ENCODE measurements at regions not wholly inside any gene's neighbourhood (a gene's known extent, or its start where the extent isn't known, plus 50 kb on each side); places are given as distances from the start of the nearest gene placed in this dataset.
"Not testable (repeated sequence)": the region's sequence is repeated elsewhere in the genome, so short reads cannot be mapped to it uniquely, and the experiment has no call there.

DNA sequence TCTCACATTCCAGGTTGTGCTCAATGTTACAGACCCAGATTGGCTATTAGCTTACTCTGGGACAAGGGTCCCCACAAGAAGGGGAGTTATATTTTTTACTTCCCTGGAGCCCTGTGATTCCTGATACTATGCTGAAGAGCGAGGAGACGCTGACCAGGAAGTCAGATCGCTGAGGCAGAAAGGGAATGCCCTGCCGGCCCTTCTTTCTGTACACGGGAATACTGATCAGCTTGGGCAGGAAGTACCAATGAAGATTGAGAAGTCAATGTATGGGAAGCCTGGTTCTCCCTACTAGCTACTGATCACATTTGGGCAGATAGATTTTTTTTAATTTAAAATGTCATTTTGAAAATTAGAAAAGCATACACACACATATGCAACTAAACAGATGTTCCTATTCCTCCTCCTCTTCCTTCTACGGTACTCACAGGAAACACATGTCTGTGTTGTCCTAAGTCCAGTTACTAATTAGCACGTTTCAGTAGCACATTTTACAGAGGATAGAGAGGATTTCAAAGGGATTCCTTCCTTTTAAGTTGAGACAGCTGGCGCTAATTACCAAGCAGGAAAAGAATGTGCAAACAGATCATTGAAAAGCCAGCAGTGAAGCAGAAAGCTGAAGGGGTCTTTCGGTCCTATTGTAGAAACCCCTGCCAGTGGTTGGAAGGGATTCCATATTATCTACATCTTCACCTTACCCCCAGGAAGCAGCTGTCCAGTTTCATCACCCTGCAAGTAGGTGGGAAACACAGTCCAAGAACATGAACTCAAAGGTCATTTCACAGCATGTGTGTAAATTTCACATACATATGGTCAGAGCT is 292.4 kb downstream of the DUSP6 start:
- TF ChIP-seq, protein P1, sequence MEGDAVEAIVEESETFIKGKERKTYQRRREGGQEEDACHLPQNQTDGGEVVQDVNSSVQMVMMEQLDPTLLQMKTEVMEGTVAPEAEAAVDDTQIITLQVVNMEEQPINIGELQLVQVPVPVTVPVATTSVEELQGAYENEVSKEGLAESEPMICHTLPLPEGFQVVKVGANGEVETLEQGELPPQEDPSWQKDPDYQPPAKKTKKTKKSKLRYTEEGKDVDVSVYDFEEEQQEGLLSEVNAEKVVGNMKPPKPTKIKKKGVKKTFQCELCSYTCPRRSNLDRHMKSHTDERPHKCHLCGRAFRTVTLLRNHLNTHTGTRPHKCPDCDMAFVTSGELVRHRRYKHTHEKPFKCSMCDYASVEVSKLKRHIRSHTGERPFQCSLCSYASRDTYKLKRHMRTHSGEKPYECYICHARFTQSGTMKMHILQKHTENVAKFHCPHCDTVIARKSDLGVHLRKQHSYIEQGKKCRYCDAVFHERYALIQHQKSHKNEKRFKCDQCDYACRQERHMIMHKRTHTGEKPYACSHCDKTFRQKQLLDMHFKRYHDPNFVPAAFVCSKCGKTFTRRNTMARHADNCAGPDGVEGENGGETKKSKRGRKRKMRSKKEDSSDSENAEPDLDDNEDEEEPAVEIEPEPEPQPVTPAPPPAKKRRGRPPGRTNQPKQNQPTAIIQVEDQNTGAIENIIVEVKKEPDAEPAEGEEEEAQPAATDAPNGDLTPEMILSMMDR (IDR thresholded peaks at IDR 0.05; ENCODE audit: low read depth, low read length, missing control alignments) = no peak
- in situ Hi-C loops (cut with HindIII; ENCODE audit: low sequenced_read_pairs) = no loop called here
- peak; percentile 49 for DNase-seq (ENCODE audit: low read depth)
- H3K4me3 ChIP-seq (ENCODE audit: low read depth, low read length) = no peak overlapping the region

DNA sequence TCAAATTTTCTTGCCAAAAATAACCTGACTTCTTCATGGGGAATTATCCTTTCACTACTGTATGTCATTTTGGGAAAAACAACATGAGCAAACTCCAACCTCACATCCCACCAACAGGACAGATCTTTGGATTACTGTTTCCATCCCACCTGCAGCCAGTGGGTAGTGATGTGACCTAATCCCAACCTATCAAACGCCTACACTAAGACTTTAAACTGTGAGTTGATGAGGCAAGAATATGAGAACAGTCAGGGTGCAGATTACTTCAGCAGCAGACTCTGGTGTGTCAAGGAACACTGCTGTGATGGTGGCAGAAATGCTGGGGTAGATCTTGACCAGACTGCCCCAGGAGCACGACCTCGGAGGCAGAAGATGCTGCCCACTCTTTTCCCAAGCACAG is 293.2 kb downstream of the DUSP6 start:
- no peak for DNase-seq (ENCODE audit: low read depth)
- H3K4me3 ChIP-seq (ENCODE audit: low read depth, low read length) = no peak overlapping the region
- in situ Hi-C loops (cut with HindIII; ENCODE audit: low sequenced_read_pairs) = no loop called here
- TF ChIP-seq, protein P1 (IDR thresholded peaks at IDR 0.05; ENCODE audit: low read depth, low read length, missing control alignments) = no peak

DNA sequence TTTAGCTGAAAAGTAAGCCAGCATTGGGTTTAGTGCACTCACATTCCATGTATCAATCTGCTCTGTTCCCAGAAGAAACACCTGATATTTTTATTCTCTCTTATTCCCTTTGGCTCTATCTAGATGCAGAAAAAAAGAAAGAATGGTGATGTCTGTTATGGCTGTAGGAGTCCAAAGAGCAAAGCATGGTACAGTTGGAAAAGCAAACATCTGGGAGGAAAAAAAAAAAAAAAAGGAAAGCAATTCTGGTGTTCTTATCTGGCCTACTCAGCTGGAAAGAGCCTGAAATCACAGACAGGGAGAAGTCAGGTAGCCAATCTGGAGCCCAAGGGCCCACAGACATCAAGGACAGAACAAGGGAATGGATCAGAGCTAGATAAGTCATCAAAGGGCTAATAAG is 293.9 kb downstream of the DUSP6 start:
- no peak for DNase-seq (ENCODE audit: low read depth)
- TF ChIP-seq, protein P1 (IDR thresholded peaks at IDR 0.05; ENCODE audit: low read depth, low read length, missing control alignments) = no peak
- H3K4me3 ChIP-seq (ENCODE audit: low read depth, low read length) = no peak overlapping the region
- in situ Hi-C loops (cut with HindIII; ENCODE audit: low sequenced_read_pairs) = no loop called here

DNA sequence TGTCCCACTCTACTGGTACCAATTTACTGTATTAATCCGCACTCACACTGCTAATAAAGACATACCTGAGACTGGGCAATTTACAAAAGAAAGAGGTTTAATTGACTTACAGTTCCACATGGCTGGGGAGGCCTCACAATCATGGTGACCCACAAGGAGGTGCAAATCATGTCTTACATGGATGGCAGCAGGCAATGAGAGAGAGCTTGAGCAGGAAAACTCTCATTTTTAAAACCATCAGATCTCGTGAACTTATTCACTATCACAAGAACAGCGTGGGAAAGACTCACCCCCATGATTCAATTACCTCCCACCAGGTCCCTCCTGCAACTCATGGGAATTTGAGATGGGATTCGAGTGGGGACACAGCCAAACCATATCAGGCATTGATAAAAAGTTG is 298.5 kb downstream of the DUSP6 start:
- in situ Hi-C loops (cut with HindIII; ENCODE audit: low sequenced_read_pairs); DNase-seq (ENCODE audit: low read depth); H3K4me3 ChIP-seq (ENCODE audit: low read depth, low read length): not testable (repeated sequence)

DNA sequence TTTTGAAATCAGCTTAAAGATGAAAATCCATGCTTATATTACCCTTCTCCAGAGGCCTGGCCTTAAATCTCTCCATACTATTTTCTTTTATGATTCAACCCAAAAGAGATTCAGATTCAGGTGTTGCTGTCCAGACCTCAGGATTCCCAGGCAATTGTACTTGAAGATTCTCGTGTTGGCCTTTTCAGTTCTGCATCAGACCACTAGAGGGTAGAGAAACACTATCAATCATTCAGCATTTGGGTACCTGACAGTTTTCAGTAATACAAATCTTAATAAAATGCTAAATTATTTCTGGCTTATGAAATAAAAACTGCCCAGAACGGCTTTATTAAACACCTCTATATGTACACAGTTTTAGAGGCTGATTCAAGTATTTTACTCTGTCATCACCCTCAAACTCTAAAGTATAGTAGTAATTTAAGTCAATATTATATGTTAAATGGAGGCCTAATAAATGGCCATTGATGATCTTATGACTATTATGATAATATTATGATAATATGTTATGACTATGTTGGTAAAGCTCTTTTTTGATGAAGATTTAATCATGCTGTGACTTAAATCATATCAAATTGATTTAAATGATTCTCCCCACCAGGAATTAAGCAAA is 301.1 kb downstream of the DUSP6 start:
- TF ChIP-seq, protein P1 (IDR thresholded peaks at IDR 0.05; ENCODE audit: low read depth, low read length, missing control alignments) = peak; percentile 88
- in situ Hi-C loops (cut with HindIII; ENCODE audit: low sequenced_read_pairs) = no loop called here
- H3K4me3 ChIP-seq (ENCODE audit: low read depth, low read length) = no peak overlapping the region
- DNase-seq (ENCODE audit: low read depth) = peak; percentile 64

DNA sequence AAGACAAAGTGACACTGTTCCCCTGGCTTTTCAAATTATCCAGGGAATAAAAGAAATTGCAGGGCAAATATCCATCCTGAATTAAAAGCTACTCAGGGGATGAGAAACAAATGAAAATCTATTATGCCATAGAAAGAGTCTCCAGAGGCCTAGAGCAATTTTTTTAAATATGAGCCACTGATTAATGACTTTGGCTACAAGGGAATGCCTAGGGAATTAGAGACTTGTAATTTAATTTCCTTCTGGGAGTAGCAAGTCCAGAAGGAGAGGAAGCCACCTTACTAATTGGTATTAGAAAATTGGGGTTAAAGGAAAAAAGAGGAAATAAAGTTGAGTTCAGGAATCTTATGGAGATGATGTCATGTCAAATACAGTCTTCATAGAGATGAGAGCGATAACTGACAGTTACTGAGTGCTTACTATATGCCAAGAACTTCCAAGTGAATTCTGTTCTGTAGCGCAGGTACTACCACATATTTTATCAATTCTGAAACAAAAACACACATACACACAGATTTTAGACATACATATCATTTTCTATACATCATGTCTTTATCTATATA is 304.4 kb downstream of the DUSP6 start:
- TF ChIP-seq, protein P1 (IDR thresholded peaks at IDR 0.05; ENCODE audit: low read depth, low read length, missing control alignments) = no peak
- DNase-seq (ENCODE audit: low read depth) = no peak
- H3K4me3 ChIP-seq (ENCODE audit: low read depth, low read length) = no peak overlapping the region
- in situ Hi-C loops (cut with HindIII; ENCODE audit: low sequenced_read_pairs) = loop anchor here (10.0 kb wide), 1 partner anchor 417 kb away; no protein-coding TSS in a partner anchor

DNA sequence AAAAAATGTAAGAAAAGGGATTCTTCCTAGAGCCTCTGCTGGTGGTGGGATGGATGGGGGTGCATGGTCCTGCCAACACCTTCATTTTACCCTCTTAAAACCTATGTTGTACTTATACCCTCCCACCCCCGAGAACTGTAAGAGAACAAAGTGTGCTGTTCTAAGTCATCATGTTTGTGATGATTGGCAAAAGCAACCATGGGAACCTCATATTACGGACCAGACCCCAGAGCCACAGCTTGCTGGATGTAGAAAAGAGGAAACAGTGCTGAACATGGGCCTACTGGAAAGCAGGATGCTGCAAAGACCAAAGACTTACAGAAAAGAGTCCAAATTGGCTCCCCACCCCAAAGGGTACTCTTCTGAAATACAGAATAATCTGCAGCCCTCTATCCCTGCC is 311.2 kb downstream of the DUSP6 start:
- no peak overlapping the region for H3K4me3 ChIP-seq (ENCODE audit: low read depth, low read length)
- in situ Hi-C loops (cut with HindIII; ENCODE audit: low sequenced_read_pairs) = loop anchor here (10.0 kb wide), 1 partner anchor 424 kb away; no protein-coding TSS in a partner anchor
- TF ChIP-seq, protein P1 (IDR thresholded peaks at IDR 0.05; ENCODE audit: low read depth, low read length, missing control alignments) = no peak
- DNase-seq (ENCODE audit: low read depth) = no peak
